Karpas-422 (cell line): ENCODE measurements at regions not wholly inside any gene's neighbourhood (a gene's known extent, or its start where the extent isn't known, plus 50 kb on each side); places are given as distances from the start of the nearest gene placed in this dataset.

Experiments used
- DNase-seq: peaks from one replicate; pipeline ENCODE4 v3.0.0-alpha.2; 2015
- H2AFZ ChIP-seq: fragments of 200-600 bp; sonication (generic); 2 replicates; pipeline ENCODE4 v1.6.1; 2014; ENCODE audit warnings: antibody characterized with exemption, low read length, mixed read lengths
- H3K27ac ChIP-seq: fragments of 200-600 bp; sonication (generic); 2 replicates; pipeline ENCODE4 v1.5.1; 2014; ENCODE audit warnings: mild to moderate bottlenecking, low read length, moderate library complexity
- H3K27me3 ChIP-seq: fragments of 200-600 bp; sonication (generic); 2 replicates; pipeline ENCODE4 v1.6.1; 2014; ENCODE audit warnings: low read length, mixed read lengths
- H3K36me3 ChIP-seq: fragments of 200-600 bp; sonication (generic); 2 replicates; pipeline ENCODE4 v1.6.1; 2014; ENCODE audit warnings: low read length, mixed read lengths; ENCODE audit not compliant: insufficient read depth
- H3K4me1 ChIP-seq: fragments of 200-600 bp; sonication (generic); 2 replicates; pipeline ENCODE4 v1.6.1; 2014; ENCODE audit warnings: mild to moderate bottlenecking, low read length, mixed read lengths
- H3K4me2 ChIP-seq: fragments of 200-600 bp; sonication (generic); 2 replicates; pipeline ENCODE4 v1.6.1; 2014; ENCODE audit warnings: low read length, low read depth, mild to moderate bottlenecking; ENCODE audit not compliant: poor library complexity, severe bottlenecking
- H3K4me3 ChIP-seq: fragments of 200-600 bp; sonication (generic); 2 replicates; pipeline ENCODE4 v1.5.1; 2014; ENCODE audit warnings: mild to moderate bottlenecking, antibody characterized with exemption, low read length, mixed read lengths
- H3K79me2 ChIP-seq: fragments of 200-600 bp; sonication (generic); 2 replicates; pipeline ENCODE4 v1.6.1; 2014; ENCODE audit warnings: mild to moderate bottlenecking, low read length, mixed read lengths
- H3K9ac ChIP-seq: fragments of 200-600 bp; sonication (generic); 2 replicates; pipeline ENCODE4 v1.6.0; 2014; ENCODE audit warnings: low read length
- H3K9me2 ChIP-seq: fragments of 200-600 bp; sonication (generic), shearing (Covaris generic); replicated peaks from 2 replicates; pipeline ENCODE4 v1.6.0; 2014; ENCODE audit warnings: mild to moderate bottlenecking, low read length, moderate library complexity; ENCODE audit not compliant: insufficient read depth
- H3K9me3 ChIP-seq: fragments of 300-700, 200-600 bp; sonication (generic); 2 replicates; pipeline ENCODE4 v1.6.1; 2014; ENCODE audit warnings: low read length, mixed read lengths
- H4K20me1 ChIP-seq: fragments of 200-600 bp; sonication (generic); 2 replicates; pipeline ENCODE4 v1.6.1; 2014; ENCODE audit warnings: mild to moderate bottlenecking, antibody characterized with exemption, low read length, low read depth; ENCODE audit not compliant: insufficient read depth

DNA sequence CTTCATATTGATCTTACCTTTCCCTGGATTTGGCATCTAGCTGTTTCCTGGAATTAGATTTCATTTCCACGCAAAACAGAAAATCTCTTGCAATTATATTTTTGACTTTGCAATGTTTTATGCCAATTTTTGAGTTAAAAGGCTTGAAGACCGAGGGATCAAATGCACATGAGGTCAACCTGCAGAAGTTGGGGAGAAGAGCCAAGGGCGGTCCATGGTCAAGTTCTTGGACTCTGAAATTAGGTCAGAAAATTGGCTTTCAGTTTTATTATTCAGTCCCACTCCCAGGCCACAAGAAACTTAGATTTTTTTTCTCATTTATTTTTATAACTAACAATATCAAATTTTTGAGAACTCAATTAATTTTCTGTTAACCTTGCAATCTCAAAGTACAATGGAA is 499.1 kb upstream of the USP24 start:
- no peak overlapping the region for H3K9ac ChIP-seq
- H3K9me3 ChIP-seq, result no peaks in the 10 kb centered on the region
- H2AFZ ChIP-seq, result no peak overlapping the region
- DNase-seq, result no peak
- H3K27me3 ChIP-seq, result no peaks in the 10 kb centered on the region
- H3K4me3 ChIP-seq, result no peak overlapping the region
- H3K27ac ChIP-seq, result no peak overlapping the region
- no peaks in the 10 kb centered on the region for H4K20me1 ChIP-seq
- no peaks in the 10 kb centered on the region for H3K36me3 ChIP-seq
- no peaks in the 10 kb centered on the region for H3K4me1 ChIP-seq
- H3K79me2 ChIP-seq, result no peaks in the 10 kb centered on the region
- no peak overlapping the region for H3K4me2 ChIP-seq
- no peaks in the 10 kb centered on the region for H3K9me2 ChIP-seq

- no peaks in the 10 kb centered on the region for H3K36me3 ChIP-seq
- no peak overlapping the region for H2AFZ ChIP-seq
- no peak overlapping the region for H3K9ac ChIP-seq
- H3K4me3 ChIP-seq, result no peak overlapping the region
- no peaks in the 10 kb centered on the region for H3K9me3 ChIP-seq
- no peaks in the 10 kb centered on the region for H3K27me3 ChIP-seq
- H4K20me1 ChIP-seq, result no peaks in the 10 kb centered on the region
- no peak overlapping the region for H3K27ac ChIP-seq
- no peaks in the 10 kb centered on the region for H3K4me1 ChIP-seq
- no peaks in the 10 kb centered on the region for H3K79me2 ChIP-seq
- no peak overlapping the region for H3K4me2 ChIP-seq
- no peak for DNase-seq
- H3K9me2 ChIP-seq, result no peaks in the 10 kb centered on the region
These were observed 498.4 kb upstream of the USP24 start for GRCh38 chr1:55713516-55713915.

DNA sequence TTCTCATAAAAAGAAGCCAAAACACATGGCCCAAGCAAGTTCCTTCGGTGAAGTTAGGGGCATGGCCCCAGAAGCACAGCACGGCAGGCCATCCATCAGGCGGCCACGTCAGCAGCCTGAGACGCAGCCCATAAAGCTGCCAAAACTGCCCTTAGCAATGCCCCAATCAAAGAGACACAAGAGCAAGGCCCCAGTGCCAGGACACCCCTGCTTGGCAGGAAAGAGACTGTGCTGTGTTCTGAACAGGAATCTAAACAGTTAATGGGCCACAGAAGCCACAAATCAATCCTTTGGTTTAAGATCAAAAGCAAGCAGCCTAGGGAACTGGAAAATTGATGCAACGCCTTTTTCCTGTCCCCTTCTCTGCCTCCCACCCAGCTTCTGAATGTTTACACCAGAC is 497.0 kb upstream of the USP24 start:
- Histone ChIP-seq H3K9me3 (no peaks in the 10 kb centered on the region), H3K4me1 (no peaks in the 10 kb centered on the region), H2AFZ (no peak overlapping the region), H3K9ac (no peak overlapping the region), H3K79me2 (no peaks in the 10 kb centered on the region), H3K4me3 (no peak overlapping the region), H4K20me1 (no peaks in the 10 kb centered on the region), H3K9me2 (no peaks in the 10 kb centered on the region), H3K36me3 (no peaks in the 10 kb centered on the region), H3K27ac (no peak overlapping the region), H3K27me3 (no peaks in the 10 kb centered on the region), H3K4me2 (no peak overlapping the region)
- no peak for DNase-seq

DNA sequence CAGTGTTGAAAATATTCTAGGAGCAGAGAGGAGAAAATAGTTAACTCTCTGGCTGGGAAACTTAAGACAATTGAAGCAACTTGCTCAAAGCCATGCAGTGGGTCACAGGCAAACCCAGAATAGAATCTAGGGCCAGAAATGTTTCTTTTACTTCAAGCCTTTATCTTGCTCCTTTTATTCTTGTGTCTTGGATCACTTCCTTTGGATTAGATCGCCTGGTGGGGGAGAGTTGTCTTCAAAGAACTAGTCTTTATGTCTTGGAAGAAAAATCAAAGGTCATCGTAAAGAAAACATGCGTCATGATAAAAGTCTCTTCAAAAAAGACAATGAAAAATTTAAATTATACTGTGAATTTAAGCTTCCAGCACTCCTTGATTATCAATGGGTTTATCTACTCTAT is 493.6 kb upstream of the USP24 start:
- no peaks in the 10 kb centered on the region for H3K79me2 ChIP-seq
- H3K27ac ChIP-seq, result no peak overlapping the region
- no peak overlapping the region for H3K9ac ChIP-seq
- H3K9me3 ChIP-seq, result no peaks in the 10 kb centered on the region
- no peak overlapping the region for H3K4me3 ChIP-seq
- DNase-seq, result no peak
- no peaks in the 10 kb centered on the region for H3K9me2 ChIP-seq
- no peaks in the 10 kb centered on the region for H3K27me3 ChIP-seq
- no peak overlapping the region for H3K4me2 ChIP-seq
- H2AFZ ChIP-seq, result no peak overlapping the region
- no peaks in the 10 kb centered on the region for H3K36me3 ChIP-seq
- no peaks in the 10 kb centered on the region for H3K4me1 ChIP-seq
- no peaks in the 10 kb centered on the region for H4K20me1 ChIP-seq

DNA sequence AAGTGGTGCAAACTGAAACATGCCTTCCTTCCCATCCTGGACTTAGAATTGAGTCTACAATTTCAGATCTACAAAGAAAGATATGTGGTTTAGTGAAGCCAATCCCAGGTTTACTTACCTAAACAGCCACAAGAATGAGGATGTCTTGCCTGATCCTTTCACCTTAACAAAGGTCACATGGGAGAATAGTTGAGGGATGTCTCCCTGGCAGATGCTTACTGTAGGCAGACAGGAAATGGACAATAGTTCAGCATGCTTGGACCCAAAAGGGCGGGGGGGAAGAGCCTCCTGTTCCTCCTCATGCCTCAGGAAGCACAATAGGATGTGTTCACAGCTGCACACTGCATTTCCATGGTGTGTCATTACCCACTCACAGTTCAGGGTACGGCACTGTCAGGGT is 492.7 kb upstream of the USP24 start:
- Histone ChIP-seq H3K79me2 (no peaks in the 10 kb centered on the region), H3K4me3 (no peak overlapping the region), H3K36me3 (no peaks in the 10 kb centered on the region), H3K9me2 (no peaks in the 10 kb centered on the region), H4K20me1 (no peaks in the 10 kb centered on the region), H3K4me1 (no peaks in the 10 kb centered on the region), H3K9me3 (no peaks in the 10 kb centered on the region), H3K9ac (no peak overlapping the region), H3K27ac (no peak overlapping the region), H2AFZ (no peak overlapping the region), H3K27me3 (no peaks in the 10 kb centered on the region), H3K4me2 (no peak overlapping the region)
- DNase-seq, result no peak

DNA sequence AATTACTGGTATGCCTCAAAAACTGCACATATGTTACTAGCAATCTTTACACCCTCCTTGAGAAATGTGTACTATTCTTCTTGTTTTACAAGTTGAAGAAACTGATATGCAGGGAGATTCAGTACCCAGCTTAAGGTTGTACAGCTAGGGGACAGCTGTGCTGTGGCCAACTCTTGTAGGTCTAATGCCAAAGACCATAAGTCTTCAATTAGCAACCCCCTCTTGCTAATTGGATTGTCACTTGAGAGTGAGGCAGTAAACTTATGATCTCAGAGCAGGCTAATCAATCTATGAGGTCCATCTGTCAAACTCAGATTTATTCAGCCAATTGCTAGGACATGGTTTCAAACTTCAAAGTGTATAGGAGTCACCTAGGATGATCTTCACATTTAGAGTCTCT is 492.0 kb upstream of the USP24 start:
- Histone ChIP-seq H3K4me3 (no peak overlapping the region), H3K79me2 (no peaks in the 10 kb centered on the region), H3K4me1 (no peaks in the 10 kb centered on the region), H3K27me3 (no peaks in the 10 kb centered on the region), H3K36me3 (no peaks in the 10 kb centered on the region), H2AFZ (no peak overlapping the region), H3K9me2 (no peaks in the 10 kb centered on the region), H4K20me1 (no peaks in the 10 kb centered on the region), H3K4me2 (no peak overlapping the region), H3K27ac (no peak overlapping the region), H3K9me3 (no peaks in the 10 kb centered on the region), H3K9ac (no peak overlapping the region)
- no peak for DNase-seq

DNA sequence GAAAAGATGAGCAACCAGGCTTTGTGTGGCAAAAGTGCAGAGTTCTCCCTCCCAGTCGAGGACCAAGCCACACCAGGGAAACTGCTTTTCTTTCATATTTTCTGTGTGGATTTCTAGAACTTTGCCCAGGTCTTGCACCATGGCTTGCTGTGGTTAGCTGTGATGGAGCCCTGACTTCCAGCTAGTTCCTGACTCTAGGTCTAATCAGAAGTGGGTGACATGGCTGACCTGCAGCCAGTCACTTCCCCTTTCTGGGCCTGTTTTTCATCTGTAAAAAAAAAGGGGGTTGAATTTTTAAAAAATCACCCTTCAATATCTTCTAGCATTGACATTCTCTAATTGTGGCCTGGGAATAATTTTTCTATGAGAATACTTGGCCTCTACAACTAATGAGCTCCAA is 491.2 kb upstream of the USP24 start:
- H3K27ac ChIP-seq, result no peak overlapping the region
- H3K9me3 ChIP-seq, result no peaks in the 10 kb centered on the region
- H3K4me1 ChIP-seq, result no peaks in the 10 kb centered on the region
- H3K9ac ChIP-seq, result no peak overlapping the region
- no peak overlapping the region for H3K4me3 ChIP-seq
- no peaks in the 10 kb centered on the region for H3K27me3 ChIP-seq
- no peak overlapping the region for H2AFZ ChIP-seq
- H3K36me3 ChIP-seq, result no peaks in the 10 kb centered on the region
- no peaks in the 10 kb centered on the region for H4K20me1 ChIP-seq
- no peak for DNase-seq
- no peak overlapping the region for H3K4me2 ChIP-seq
- no peaks in the 10 kb centered on the region for H3K79me2 ChIP-seq
- no peaks in the 10 kb centered on the region for H3K9me2 ChIP-seq

DNA sequence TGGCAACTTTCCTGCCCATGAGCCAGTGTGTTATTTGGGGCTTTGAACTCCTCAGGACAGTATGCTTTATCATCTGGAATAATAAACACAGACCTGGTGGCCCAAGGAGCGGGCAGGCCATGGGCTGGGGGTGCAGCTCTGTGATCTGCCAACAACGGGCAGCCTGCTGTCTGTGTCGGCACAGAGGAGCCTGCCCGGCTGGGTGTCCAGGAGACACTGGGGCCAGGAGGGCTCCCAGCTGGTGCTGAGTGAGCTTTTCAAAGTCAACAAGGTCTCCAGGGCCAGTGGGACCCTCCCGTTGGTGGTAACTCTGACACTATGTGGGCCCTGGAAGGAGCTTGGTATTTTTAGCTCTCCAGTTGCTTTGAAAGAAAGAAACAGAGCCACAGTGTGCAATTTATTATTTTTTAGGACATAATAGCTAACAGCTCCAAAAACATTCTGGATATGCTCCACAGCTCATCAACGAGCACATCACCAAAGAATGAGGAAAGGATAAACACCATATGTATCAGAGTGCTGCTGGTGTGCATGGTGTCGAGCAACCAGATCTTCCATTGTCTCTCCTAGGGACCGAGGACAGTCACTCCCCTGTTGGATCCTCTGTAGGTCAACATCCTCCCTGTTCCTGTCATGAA is 488.7 kb upstream of the USP24 start:
- Histone ChIP-seq H3K9me2 (no peaks in the 10 kb centered on the region), H3K9ac (no peak overlapping the region), H4K20me1 (no peaks in the 10 kb centered on the region), H3K4me1 (no peaks in the 10 kb centered on the region), H3K27ac (no peak overlapping the region), H3K4me3 (no peak overlapping the region), H3K4me2 (no peak overlapping the region), H3K27me3 (no peaks in the 10 kb centered on the region), H3K9me3 (no peaks in the 10 kb centered on the region), H3K36me3 (no peaks in the 10 kb centered on the region), H2AFZ (no peak overlapping the region), H3K79me2 (no peaks in the 10 kb centered on the region)
- no peak for DNase-seq

DNA sequence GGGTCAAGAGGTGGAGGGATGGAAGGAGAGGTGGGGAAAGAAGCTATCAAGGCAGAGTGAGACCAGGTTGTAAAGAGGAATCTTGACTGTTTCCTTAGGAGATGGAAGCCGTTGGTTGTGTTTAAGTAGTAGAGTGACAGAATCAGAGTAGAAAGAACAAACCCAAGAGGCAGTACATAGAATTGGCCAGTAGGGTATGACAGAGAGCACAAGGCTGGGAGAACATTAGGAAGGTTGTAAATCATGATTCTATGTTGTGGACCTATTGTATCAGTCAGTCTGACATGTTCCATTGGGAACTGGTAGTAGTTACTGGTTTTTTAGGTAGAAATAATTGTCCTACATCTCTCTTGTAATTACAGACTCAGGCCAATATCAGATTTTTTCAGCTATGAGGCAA is 486.9 kb upstream of the USP24 start:
- Histone ChIP-seq H3K9me2 (no peaks in the 10 kb centered on the region), H3K27ac (no peak overlapping the region), H4K20me1 (no peaks in the 10 kb centered on the region), H3K9ac (no peak overlapping the region), H2AFZ (no peak overlapping the region), H3K4me2 (no peak overlapping the region), H3K4me1 (no peaks in the 10 kb centered on the region), H3K4me3 (no peak overlapping the region), H3K36me3 (no peaks in the 10 kb centered on the region), H3K79me2 (no peaks in the 10 kb centered on the region), H3K9me3 (no peaks in the 10 kb centered on the region), H3K27me3 (no peaks in the 10 kb centered on the region)
- peak; percentile 72 for DNase-seq
